ENCODE measurements at regions not wholly inside any gene's neighbourhood (a gene's known extent, or its start where the extent isn't known, plus 50 kb on each side); places are given as distances from the start of the nearest gene placed in this dataset.

DNA sequence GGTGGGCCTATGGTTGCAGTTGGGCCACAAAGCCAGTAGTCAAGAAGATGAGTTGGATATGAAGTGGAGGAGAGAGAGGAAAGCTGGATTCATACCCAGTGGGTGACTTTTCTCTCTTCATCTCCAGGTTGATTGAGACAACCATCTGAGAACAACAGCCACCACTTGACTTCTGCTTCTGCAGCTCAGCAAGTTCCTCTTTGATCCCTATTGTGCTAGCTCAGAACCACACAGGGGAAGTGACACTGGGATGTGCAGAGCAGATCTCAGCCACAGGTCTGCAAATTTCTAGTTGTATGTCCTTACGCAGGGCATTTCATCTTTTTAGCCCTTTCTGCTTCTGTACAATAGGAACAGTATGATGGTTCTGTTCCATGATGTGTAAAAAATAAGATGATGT, 459.2 kb upstream of the ARRDC4 start:
- no peak for DNase-seq (ENCODE audit: low spot score)

- no peak for DNase-seq (ENCODE audit: low spot score)
These were observed 458.5 kb upstream of the ARRDC4 start for GRCh38 chr15:97502038-97502437.

GRCh38 chr15:97504031-97504792, 456.3 kb upstream of the ARRDC4 start:
- no peak for DNase-seq (ENCODE audit: low spot score)

DNA sequence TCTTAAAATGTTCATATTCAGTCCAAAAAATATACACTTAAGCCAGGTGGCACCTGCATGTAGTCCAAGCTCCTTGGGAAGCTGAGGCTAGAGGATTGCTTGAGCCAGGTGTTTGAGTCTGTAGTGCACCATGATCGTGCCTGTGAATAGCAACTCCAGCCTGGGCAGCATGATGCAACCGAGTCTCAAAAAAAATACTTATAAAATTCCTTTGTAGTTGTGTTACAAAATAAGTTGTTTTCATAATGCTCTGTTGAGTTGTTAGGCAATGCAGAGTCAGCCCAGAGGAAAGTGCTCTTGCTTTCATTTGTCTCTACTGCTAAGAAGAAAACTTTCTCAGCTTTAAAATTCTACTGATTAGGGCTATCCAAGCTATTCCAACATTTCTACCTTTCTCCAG, 442.8 kb upstream of the ARRDC4 start:
- no peak for DNase-seq (ENCODE audit: low spot score)

DNA sequence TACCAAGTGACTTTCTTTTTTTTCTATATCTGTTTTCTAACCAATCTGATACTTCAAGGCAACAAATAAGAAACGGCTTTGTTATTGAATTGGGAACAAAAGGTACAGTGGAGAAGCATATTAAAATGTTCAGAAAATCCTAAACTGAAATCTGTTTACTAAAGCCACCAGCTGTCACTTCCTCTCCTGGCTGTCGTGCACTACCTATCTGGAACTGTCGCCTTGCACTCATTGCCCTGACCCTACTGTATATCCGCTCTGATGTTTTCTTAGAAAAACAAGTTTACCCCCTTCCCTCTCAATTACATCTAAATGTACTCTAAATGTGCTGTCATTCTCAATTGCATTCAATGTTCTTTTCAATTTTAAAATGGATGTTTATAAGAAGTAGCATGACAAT, 439.8 kb upstream of the ARRDC4 start:
- DNase-seq (ENCODE audit: low spot score): no peak

DNA sequence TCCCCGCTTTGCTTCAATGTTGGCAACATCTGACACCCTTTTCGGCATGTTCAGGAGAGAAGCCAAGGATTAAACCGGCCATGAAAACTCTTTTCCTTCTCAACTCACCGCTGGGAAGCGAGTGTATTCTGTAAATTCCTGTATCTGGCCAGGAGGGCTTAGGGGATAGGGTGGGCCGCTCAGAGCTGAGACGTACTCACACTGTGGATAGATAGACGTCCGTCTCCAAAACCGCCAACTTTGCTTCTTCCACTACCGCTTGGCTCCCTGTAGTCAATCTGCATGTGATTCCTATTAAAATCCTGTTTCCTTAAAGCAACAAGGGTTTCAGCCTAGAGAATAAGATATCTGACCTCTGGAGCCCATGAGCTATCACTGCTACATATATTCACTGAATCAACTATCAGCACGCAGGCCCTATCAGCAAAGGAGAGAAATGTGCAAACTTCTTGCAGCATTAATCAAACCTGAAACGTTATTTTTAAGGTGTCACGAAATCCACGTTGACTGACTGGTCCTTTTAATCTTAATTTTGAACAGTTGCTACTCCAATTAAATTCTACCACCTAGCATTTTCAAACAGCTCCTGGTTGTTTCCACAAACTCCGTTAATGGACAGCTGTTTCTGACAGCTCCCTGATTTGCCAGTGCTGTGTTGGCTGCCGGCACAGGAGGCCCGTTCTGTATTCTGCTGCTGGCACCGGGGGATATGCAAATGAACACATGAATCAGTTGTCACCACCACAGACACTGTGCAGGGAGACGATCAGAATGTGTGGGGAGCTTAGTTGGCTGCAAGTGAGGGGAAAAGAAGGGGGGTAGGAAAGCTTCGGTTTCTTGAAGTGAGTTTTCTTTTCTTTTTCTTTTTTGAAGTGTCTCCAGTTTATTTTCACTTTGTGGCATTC, 438.9 kb upstream of the ARRDC4 start:
- DNase-seq (ENCODE audit: low spot score): no peak

- no peak for DNase-seq (ENCODE audit: low spot score)
These were observed 438.2 kb upstream of the ARRDC4 start for GRCh38 chr15:97522347-97522746.

GRCh38 chr15:97525809-97526208, 434.7 kb upstream of the ARRDC4 start:
- no peak for DNase-seq (ENCODE audit: low spot score)

DNA sequence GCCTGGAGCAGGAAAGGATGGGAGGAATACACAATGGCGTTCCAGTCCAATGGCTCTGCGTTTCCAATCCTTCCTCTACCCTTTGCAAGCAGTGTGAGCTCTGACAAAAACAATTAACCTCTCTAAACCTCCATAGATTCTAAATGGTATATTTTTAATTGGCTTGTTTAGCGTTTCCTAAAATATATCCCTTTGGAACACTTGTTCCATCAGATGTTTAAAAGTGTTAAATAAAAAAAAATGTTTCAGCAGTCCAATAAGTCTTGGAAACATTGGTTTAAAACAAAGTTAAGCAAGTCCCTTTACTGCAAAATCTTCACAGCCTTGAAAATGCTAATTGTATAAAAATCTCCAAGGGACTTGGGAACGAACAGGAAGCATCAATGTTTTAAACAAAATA, 432.3 kb upstream of the ARRDC4 start:
- no peak for DNase-seq (ENCODE audit: low spot score)

- DNase-seq (ENCODE audit: low spot score): no peak
These were observed 414.7 kb upstream of the ARRDC4 start for GRCh38 chr15:97545799-97546198.

DNA sequence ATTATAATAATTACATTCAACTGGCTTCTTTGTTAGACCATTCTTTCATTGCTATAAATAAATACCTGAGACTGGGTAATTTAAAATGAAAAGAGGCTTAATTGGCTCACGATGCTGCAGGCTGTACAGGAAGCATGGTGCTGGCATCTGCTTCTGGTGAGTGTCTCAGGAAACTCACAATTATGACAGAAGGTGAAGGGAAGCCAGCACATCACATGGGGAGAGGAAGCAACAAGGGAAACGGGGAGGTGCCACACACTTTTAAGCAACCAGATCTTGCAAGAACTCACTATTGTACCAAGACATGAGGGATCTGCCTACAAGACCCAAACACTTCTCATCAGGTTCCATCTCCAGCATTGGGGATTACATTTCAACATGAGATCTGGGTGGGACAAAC, 413.1 kb upstream of the ARRDC4 start:
- no peak for DNase-seq (ENCODE audit: low spot score)

DNA sequence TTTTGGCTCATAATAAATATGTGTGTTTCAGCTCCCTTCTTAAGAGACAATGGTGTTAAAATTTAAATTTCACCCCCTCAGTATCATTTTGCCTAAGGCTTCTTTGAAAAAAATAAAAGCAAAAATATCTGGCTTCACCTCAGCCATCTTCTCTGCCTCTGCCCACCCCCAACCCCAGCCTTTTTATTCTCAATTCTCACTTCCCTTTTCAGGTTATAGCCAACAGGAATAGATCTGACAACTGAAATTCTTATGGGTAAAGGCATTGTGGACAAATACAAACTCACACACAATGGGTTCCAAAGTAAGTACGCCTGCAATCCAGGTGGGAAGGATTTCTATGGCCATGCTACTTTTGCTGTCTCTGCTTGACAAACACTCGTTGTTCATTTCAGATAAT, 399.0 kb upstream of the ARRDC4 start:
- no peak for DNase-seq (ENCODE audit: low spot score)

GRCh38 chr15:97563516-97563915, 397.0 kb upstream of the ARRDC4 start:
- DNase-seq (ENCODE audit: low spot score): no peak

- DNase-seq (ENCODE audit: low spot score): no peak
These were observed 393.5 kb upstream of the ARRDC4 start for GRCh38 chr15:97566961-97567360.

- no peak for DNase-seq (ENCODE audit: low spot score)
These were observed 393.1 kb upstream of the ARRDC4 start for GRCh38 chr15:97567411-97567810.

DNA sequence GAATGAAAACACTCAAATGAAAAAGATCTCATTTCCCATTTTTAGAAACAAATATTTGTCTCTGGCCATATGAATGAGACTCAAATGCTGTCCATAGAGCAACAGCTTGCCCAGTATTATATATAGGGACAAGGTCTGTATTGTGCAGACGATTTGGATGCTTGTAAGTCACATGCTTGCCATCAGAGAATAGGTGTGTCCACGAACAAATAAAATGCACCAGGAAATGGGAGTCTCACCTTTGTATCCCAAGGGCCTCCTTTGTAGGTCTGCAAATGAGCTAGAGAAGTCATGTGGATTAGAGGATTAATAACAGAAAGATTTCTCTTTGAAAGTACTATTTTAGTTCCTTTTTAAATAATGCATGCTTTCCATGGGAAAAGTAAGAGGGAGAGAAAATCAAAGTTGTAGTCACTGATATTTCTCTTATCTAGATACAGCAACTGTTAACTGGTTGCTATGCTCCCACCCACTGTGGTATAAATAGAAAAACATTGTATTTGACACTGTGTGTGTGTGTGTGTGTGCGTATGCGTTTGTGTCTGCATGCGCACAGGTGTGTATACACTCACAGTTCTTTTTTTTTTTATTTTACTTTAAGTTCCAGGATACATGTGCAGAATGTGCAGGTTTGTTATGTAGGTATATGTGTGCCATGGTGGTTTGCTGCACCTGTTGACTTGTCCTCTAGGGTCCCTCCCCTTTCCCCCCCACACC, 383.4 kb upstream of the ARRDC4 start:
- DNase-seq (ENCODE audit: low spot score): no peak

GRCh38 chr15:97585408-97585807, 375.1 kb upstream of the ARRDC4 start:
- DNase-seq (ENCODE audit: low spot score): no peak

DNA sequence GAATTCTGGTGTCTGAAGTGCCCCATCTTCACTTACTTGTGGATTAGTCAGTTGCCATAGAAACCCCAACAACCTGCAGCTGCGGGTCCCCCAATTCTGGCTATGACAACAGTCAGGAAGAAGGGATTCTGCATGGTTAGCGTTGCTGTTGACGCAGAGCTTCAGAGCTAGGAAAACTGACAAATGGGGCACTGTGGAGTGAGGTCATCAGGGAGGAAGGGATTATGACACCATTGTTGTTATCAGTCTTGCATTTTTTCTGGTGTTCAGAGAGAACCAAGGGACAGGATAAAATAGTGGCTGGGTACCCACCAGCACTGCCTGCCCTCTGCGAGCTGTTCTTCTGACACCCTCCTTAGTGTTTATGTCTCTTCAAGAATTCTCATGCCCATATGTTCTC, 367.7 kb upstream of the ARRDC4 start:
- DNase-seq (ENCODE audit: low spot score): no peak

GRCh38 chr15:97597801-97598200, 362.7 kb upstream of the ARRDC4 start:
- DNase-seq (ENCODE audit: low spot score): no peak

DNA sequence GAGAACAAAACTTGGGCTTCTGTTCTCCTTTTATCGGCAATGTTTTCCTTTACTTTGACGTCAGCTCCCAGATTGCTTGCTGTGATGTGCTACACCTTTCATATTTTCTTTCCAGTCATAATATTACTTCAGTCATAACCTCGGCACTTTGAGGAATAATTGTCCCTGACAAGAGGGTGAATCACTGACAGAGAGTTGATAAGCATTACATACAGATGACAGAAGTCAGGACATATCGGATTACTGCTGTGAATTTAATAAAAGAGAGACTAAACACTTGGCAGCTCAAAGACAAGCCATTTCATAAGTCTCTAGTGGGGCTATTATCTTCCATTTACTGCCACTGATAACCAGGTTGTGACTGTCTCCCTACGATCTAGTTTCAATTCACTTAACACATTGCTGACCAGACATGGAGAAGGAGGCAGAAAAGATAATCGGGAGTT, 362.1 kb upstream of the ARRDC4 start:
- DNase-seq (ENCODE audit: low spot score): no peak

GRCh38 chr15:97600190-97600589, 360.3 kb upstream of the ARRDC4 start:
- no peak for DNase-seq (ENCODE audit: low spot score)

- no peak for DNase-seq (ENCODE audit: low spot score)
These were observed 355.8 kb upstream of the ARRDC4 start for GRCh38 chr15:97604677-97605076.

- DNase-seq (ENCODE audit: low spot score): no peak
These were observed 345.4 kb upstream of the ARRDC4 start for GRCh38 chr15:97615114-97615513.

Data from NAMALWA (cell line).